OCI-LY1 (cell line): ENCODE measurements at regions not wholly inside any gene's neighbourhood (a gene's known extent, or its start where the extent isn't known, plus 50 kb on each side); places are given as distances from the start of the nearest gene placed in this dataset.
"Not testable (repeated sequence)": the region's sequence is repeated elsewhere in the genome, so short reads cannot be mapped to it uniquely, and the experiment has no call there.

Experiments used
- H2AFZ ChIP-seq: fragments of 200-600 bp; sonication (generic), shearing (Covaris generic); 2 replicates; pipeline ENCODE4 v1.6.0; 2014; ENCODE audit warnings: antibody characterized with exemption, mild to moderate bottlenecking, low read length
- H3F3A ChIP-seq: fragments of 200-600 bp; sonication (generic), shearing (Covaris generic); 2 replicates; pipeline ENCODE4 v1.6.0; 2014; ENCODE audit warnings: mild to moderate bottlenecking, antibody characterized with exemption, low read length, moderate library complexity; ENCODE audit not compliant: insufficient read depth
- H3K27ac ChIP-seq: fragments of 200-600 bp; sonication (generic); 2 replicates; pipeline ENCODE4 v1.5.1; 2014; ENCODE audit warnings: low read length, mixed run types, mild to moderate bottlenecking, low read depth; ENCODE audit not compliant: poor library complexity, severe bottlenecking
- H3K27me3 ChIP-seq: fragments of 200-600 bp; sonication (generic); 2 replicates; pipeline ENCODE4 v1.6.0; 2014; ENCODE audit warnings: antibody characterized with exemption, mild to moderate bottlenecking, low read length, moderate library complexity; ENCODE audit not compliant: insufficient read depth
- H3K36me3 ChIP-seq: fragments of 200-600 bp; sonication (generic); 2 replicates; pipeline ENCODE4 v1.6.1; 2014; ENCODE audit warnings: mild to moderate bottlenecking, antibody characterized with exemption, low read length, moderate library complexity, mixed read lengths; ENCODE audit not compliant: insufficient read depth
- H3K4me1 ChIP-seq: fragments of 200-600 bp; sonication (generic); 2 replicates; pipeline ENCODE4 v1.5.1; 2014; ENCODE audit warnings: mild to moderate bottlenecking, low read length, moderate library complexity; ENCODE audit not compliant: insufficient read depth, severe bottlenecking
- H3K4me2 ChIP-seq: fragments of 200-600 bp; sonication (generic), shearing (Covaris generic); 2 replicates; pipeline ENCODE4 v1.6.1; 2014; ENCODE audit warnings: low read length
- H3K4me3 ChIP-seq: fragments of 200-600 bp; sonication (generic); 2 replicates; pipeline ENCODE4 v1.5.1; 2014; ENCODE audit warnings: low read length, low read depth, mild to moderate bottlenecking, mixed read lengths; ENCODE audit not compliant: poor library complexity, severe bottlenecking
- H3K79me2 ChIP-seq: fragments of 200-600 bp; shearing (Covaris generic); 2 replicates; pipeline ENCODE4 v1.6.1; 2016; ENCODE audit warnings: mixed run types, low read length, mixed read lengths; ENCODE audit not compliant: insufficient read depth
- H3K9ac ChIP-seq: fragments of 200-600 bp; sonication (generic), shearing (Covaris generic); 2 replicates; pipeline ENCODE4 v1.6.1; 2014; ENCODE audit warnings: mild to moderate bottlenecking, low read length, mixed read lengths
- H3K9me2 ChIP-seq: fragments of 200-600 bp; sonication (generic), shearing (Covaris generic); 2 replicates; pipeline ENCODE4 v1.6.1; 2014; ENCODE audit warnings: low read depth, mild to moderate bottlenecking, low read length, mixed read lengths
- H3K9me3 ChIP-seq: fragments of 200-600 bp; shearing (Covaris generic); 2 replicates; pipeline ENCODE4 v1.6.1; 2014; ENCODE audit warnings: low read length, mixed read lengths
- H4K20me1 ChIP-seq: fragments of 200-600 bp; sonication (generic), shearing (Covaris generic); 2 replicates; pipeline ENCODE4 v1.6.0; 2016; ENCODE audit warnings: mild to moderate bottlenecking, low read length; ENCODE audit not compliant: insufficient read depth
- CTCF ChIP-seq: fragments of 200-600 bp; sonication (generic), shearing (Covaris generic); IDR thresholded peaks from 2 replicates; pipeline ENCODE4 v1.5.1; 2017; ENCODE audit warnings: mild to moderate bottlenecking, antibody characterized with exemption, low read length, moderate library complexity, mixed read lengths
- EZH2 ChIP-seq: fragments of 200-600 bp; sonication (generic), shearing (Covaris generic); IDR thresholded peaks from 2 replicates; pipeline ENCODE4 v1.8.0; 2017; ENCODE audit warnings: borderline replicate concordance, mixed run types, mild to moderate bottlenecking, antibody characterized with exemption, low read length, moderate library complexity, mixed read lengths

DNA sequence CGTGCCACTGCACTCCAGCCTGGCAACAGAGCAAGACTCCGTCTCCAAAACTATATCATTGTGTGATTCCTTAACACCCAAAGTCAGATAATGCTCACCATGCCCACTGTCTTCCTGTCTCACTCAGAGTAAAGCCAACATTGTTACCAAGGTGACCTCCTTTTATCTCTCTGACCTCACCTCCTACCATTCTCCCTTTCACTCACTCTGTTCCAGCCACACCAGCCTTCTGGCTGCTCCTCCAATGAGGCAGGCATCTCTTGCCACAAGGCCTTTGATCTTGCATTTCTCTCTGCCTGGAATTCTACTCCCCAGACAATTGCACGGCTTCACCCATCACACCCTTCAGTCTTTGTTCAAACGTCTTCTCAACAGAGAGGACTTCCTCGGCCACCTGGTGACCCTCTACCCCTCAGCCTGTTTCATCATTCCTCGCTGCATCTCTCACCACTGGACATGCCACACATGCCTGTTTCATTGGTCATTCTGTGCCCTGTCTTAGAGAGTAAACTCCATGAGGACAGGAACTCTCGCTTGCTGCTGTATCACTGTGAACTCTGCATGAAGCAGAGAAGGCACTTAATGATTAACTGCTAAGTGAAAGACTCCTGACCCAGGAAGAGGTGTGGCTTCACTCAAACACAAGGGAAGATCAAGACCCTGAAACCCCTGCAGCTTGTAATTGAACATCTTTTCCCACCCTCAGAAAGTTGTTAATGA lies 67.1 kb upstream of the CAPZB start:
- Histone ChIP-seq H3K4me1 (no peaks in the 10 kb centered on the region), H3K4me2 (no peak overlapping the region), H3K36me3 (no peaks in the 10 kb centered on the region), H2AFZ (no peak overlapping the region), H3K4me3 (no peak overlapping the region), H3F3A (no peaks in the 10 kb centered on the region), H3K27me3 (no peaks in the 10 kb centered on the region; the same call in 1 of the 2 replicates), H3K27ac (no peak overlapping the region), H4K20me1 (no peaks in the 10 kb centered on the region), H3K79me2 (no peaks in the 10 kb centered on the region), H3K9me2 (no peaks in the 10 kb centered on the region), H3K9me3 (peaks cover 5% of the 10 kb centered on the region; the same call in 1 of the 2 replicates), H3K9ac (no peak overlapping the region)
- TF ChIP-seq EZH2, result no peak
- TF ChIP-seq CTCF, result no peak

DNA sequence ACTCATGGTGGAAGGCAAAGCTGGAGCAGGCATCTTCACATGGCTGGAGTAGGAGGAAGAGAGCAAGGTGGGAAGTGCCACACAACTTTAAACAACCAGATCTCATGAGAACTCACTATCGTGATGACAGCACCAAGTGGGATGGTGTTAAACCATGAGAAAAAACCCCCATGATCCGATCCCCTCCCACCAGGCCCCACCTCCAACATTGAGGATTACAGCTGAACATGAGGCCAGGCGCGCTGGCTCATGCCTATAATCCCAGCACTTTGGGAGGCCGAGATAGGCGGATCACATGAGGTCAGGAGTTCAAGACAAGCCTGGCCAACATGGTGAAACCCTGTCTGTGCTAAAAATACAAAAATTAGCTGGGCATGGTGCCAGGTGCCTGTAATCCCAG lies 66.5 kb upstream of the CAPZB start:
- H3K9me2 ChIP-seq, H3K9me3 ChIP-seq, H3K4me3 ChIP-seq, H4K20me1 ChIP-seq, H3K36me3 ChIP-seq, H3K4me1 ChIP-seq, H3K4me2 ChIP-seq, H3K79me2 ChIP-seq, H3F3A ChIP-seq, H2AFZ ChIP-seq, H3K27ac ChIP-seq, H3K27me3 ChIP-seq, H3K9ac ChIP-seq: not testable (repeated sequence)

DNA sequence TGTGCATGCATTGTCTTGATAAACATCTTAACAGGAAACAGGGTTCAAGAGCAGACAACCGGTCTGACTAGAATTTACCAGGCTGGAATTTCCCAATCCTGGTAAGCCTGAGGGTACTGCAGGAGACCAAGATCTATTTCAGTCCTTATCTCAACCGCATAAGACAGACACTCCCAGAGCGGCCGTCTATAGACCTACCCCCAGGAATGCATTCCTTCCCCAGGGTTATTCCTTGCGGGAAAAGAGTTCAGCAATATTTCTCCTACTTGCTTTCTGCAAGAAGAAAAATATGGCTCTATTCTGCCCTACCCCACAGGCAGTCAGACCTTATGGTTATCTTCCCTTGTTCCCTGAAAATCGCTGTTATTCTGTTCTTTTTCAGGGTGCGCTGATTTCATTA lies 65.1 kb upstream of the CAPZB start:
- not testable (repeated sequence) for H3K9me3 ChIP-seq, H3K4me3 ChIP-seq, H3F3A ChIP-seq, H2AFZ ChIP-seq, H3K27me3 ChIP-seq, H3K4me2 ChIP-seq, H4K20me1 ChIP-seq, H3K9me2 ChIP-seq, H3K79me2 ChIP-seq, H3K36me3 ChIP-seq, H3K4me1 ChIP-seq, H3K27ac ChIP-seq, H3K9ac ChIP-seq

- Histone ChIP-seq H3K4me1 (no peaks in the 10 kb centered on the region), H3K4me3 (no peak overlapping the region), H3K36me3 (no peaks in the 10 kb centered on the region), H3K9me3 (peaks cover 8% of the 10 kb centered on the region; the same call in 1 of the 2 replicates), H3K4me2 (no peak overlapping the region), H3F3A (no peaks in the 10 kb centered on the region), H3K27me3 (no peaks in the 10 kb centered on the region; the same call in 1 of the 2 replicates), H4K20me1 (no peaks in the 10 kb centered on the region), H3K9me2 (no peaks in the 10 kb centered on the region), H2AFZ (no peak overlapping the region), H3K79me2 (no peaks in the 10 kb centered on the region), H3K9ac (no peak overlapping the region), H3K27ac (no peak overlapping the region)
- TF ChIP-seq EZH2 (no peak), CTCF (no peak)
Measured at GRCh38 chr1:19547814-19548213, 62.5 kb upstream of the CAPZB start.
